ENCODE measurements at regions not wholly inside any gene's neighbourhood (a gene's known extent, or its start where the extent isn't known, plus 50 kb on each side); places are given as distances from the start of the nearest gene placed in this dataset.
"Not testable (repeated sequence)": the region's sequence is repeated elsewhere in the genome, so short reads cannot be mapped to it uniquely, and the experiment has no call there.

DNA sequence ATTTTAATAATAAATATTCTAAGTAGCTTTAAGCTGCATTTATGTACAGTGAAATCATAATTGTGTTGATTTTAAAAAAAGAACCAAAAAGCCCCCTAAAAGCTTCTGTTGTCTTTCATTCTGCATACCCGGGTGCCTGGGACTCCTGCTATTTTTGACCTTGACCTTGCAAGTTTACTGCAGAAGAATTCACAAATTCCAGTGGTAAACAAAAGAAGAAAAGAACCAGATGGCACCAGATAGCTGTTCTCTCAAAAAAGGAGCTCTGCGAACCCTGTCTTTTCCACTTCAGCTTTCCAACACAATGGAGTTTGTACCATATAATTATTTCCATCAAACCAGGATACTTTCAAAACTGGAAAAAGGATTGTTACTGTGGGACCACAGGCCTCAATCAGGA, 363.3 kb downstream of the SMOC2 start:
- Mint-ChIP-seq H3K27me3 (no peaks in the 10 kb centered on the region), H3K4me1 (no peaks in the 10 kb centered on the region), H3K4me3 (no peak overlapping the region), H3K9me3 (peaks cover 4% of the 10 kb centered on the region), H3K27ac (no peak overlapping the region), H3K36me3 (no peaks in the 10 kb centered on the region)
- DNase-seq (ENCODE audit: low spot score in 2 of 2), result no peak
- ATAC-seq (ENCODE audit: low read depth), result no peak

DNA sequence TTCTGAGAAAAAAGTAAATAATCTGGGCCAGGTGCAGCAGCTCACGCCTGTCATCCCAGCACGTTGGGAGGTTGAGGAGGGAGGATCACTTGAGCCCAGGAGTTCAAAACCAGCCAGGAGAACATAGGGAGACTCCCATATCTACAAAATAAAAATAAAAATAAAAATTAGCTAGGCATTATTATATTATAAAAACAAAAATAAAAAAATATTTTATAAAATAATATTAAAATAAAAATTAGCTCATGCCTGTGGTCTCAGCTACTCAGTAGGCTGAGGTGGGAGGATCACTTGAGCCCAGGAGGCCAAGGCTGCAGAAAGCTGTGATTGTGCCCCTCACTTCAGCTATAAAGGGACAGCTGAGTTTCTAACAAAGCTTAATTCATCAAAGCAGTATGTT, 362.9 kb downstream of the SMOC2 start:
- no peaks in the 10 kb centered on the region for H3K4me1 Mint-ChIP-seq
- peaks cover 4% of the 10 kb centered on the region for H3K9me3 Mint-ChIP-seq
- H3K27ac Mint-ChIP-seq, result no peak overlapping the region

DNA sequence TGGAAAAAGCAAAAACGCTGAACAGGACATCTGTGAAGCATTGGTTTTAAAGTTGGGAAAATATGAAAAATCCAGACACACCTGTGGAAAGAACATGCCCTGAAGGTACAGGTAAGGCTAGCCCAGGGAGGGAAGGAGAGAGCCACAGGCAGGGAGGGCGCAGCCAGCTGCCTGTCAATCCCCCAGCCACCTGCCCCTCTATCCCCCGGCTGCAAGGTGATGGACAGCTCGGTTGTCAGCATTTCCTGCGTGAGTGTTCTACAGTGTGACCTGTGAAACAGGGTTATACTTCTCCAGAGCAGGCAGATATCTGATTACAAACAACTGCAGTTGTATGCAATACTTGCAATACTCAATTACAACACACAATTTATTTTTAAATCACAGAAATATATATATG, 358.1 kb downstream of the SMOC2 start:
- ATAC-seq (ENCODE audit: low read depth) (no peak), DNase-seq (ENCODE audit: low spot score in 2 of 2) (no peak)
- Mint-ChIP-seq H3K9me3 (peaks cover 7% of the 10 kb centered on the region), H3K27me3 (peaks cover 4% of the 10 kb centered on the region), H3K36me3 (no peaks in the 10 kb centered on the region), H3K4me3 (no peak overlapping the region), H3K4me1 (no peaks in the 10 kb centered on the region), H3K27ac (no peak overlapping the region)

More for the DNA sequence above, 362.9 kb downstream of the SMOC2 start:
- Mint-ChIP-seq H3K27me3 (no peaks in the 10 kb centered on the region), H3K4me3 (no peak overlapping the region), H3K36me3 (no peaks in the 10 kb centered on the region)
- ATAC-seq (ENCODE audit: low read depth) (no peak), DNase-seq (ENCODE audit: low spot score in 2 of 2) (no peak)

DNA sequence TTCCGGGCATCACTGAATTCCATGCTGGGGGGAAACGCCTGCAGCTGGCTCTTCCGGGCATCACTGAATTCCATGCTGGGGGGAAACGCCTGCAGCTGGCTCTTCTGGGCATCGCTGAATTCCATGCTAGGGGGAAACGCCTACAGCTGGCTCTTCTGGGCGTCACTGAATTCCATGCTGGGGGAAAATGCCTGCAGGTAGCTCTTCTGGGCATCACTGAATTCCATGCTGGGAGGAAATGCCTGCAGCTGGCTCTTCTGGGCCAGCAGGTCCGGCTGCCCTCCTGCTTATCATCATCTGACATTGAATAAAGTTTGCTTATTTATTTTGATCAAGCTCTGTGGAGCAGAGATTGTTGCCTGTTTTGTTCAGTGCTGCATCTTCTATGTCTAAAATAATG, 355.1 kb downstream of the SMOC2 start:
- no peak overlapping the region for H3K4me3 Mint-ChIP-seq
- no peak for DNase-seq (ENCODE audit: low spot score in 2 of 2)

DNA sequence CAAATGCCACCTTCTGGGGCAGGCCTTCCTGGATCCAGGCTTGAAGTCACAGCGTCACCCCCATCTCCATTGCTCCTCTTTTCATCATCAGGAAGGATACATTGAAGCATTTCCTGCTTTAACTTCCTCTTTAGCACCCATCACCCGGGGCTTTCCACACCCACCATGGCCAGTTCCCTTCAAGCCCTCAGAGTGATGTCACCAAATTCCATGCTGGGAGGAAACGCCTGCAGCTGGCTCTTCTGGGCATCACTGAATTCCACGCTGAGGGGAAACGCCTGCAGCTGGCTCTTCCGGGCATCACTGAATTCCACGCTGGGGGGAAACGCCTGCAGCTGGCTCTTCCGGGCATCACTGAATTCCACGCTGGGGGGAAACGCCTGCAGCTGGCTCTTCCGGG, 354.6 kb downstream of the SMOC2 start:
- not testable (repeated sequence) for H3K4me3 Mint-ChIP-seq; ATAC-seq (ENCODE audit: low read depth); H3K36me3 Mint-ChIP-seq

More for the DNA sequence above, 355.1 kb downstream of the SMOC2 start:
- Mint-ChIP-seq H3K36me3 (no peaks in the 10 kb centered on the region), H3K9me3 (peaks cover 7% of the 10 kb centered on the region), H3K27me3 (peaks cover 4% of the 10 kb centered on the region), H3K27ac (no peak overlapping the region), H3K4me1 (no peaks in the 10 kb centered on the region)
- ATAC-seq (ENCODE audit: low read depth), result no peak

DNA sequence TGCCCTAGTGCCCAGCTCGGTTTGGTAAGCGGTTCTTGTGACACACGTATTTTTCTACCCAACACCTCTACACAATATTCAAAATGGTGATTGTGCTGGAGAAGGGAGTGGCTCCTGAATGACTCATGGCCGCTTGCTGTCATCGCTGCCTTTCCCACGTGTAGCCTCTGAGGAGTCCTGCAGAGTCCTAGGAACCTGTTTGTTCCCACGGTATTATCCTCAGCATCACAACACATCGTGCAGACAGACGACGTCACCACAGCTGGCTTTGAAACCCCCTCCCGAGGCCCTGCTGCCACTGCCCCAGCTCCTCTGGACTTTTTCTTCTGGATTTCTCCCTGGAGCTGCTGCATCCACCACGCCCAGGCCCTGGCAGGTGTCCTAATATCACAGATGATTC, 353.5 kb downstream of the SMOC2 start:
- Mint-ChIP-seq H3K27ac (no peak overlapping the region), H3K27me3 (peaks cover 4% of the 10 kb centered on the region), H3K4me3 (no peak overlapping the region), H3K9me3 (peaks cover 5% of the 10 kb centered on the region), H3K36me3 (no peaks in the 10 kb centered on the region), H3K4me1 (no peaks in the 10 kb centered on the region)
- DNase-seq (ENCODE audit: low spot score in 2 of 2), result no peak
- ATAC-seq (ENCODE audit: low read depth), result no peak

More for the DNA sequence above, 354.6 kb downstream of the SMOC2 start:
- H3K4me1 Mint-ChIP-seq; H3K27me3 Mint-ChIP-seq; H3K9me3 Mint-ChIP-seq; H3K27ac Mint-ChIP-seq; DNase-seq (ENCODE audit: low spot score in 2 of 2): not testable (repeated sequence)

DNA sequence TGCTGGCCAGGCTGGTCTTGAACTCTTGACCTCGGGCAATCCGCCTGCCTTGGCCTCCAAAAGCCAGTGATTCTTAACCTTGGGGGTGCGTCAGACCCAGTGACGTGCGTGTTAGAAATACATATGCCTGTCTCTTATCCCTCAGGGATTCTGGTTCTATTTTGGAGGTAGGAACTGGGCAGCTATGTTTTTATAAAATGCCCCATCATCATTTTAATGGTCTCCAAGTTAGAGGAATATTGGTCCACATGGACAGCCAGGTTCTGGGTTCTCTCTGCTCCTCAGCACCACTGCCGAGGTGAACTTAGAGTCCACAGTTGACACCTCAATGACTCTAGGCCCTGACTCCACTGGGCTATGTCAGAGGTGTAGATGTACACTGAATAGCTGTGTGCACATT, 352.7 kb downstream of the SMOC2 start:
- ATAC-seq (ENCODE audit: low read depth) (no peak), DNase-seq (ENCODE audit: low spot score in 2 of 2) (no peak)
- no peak overlapping the region for H3K4me3 Mint-ChIP-seq
- H3K4me1 Mint-ChIP-seq, result no peaks in the 10 kb centered on the region
- H3K36me3 Mint-ChIP-seq, result no peaks in the 10 kb centered on the region
- H3K9me3 Mint-ChIP-seq, result peaks cover 5% of the 10 kb centered on the region
- peaks cover 3% of the 10 kb centered on the region for H3K27me3 Mint-ChIP-seq
- no peak overlapping the region for H3K27ac Mint-ChIP-seq

DNA sequence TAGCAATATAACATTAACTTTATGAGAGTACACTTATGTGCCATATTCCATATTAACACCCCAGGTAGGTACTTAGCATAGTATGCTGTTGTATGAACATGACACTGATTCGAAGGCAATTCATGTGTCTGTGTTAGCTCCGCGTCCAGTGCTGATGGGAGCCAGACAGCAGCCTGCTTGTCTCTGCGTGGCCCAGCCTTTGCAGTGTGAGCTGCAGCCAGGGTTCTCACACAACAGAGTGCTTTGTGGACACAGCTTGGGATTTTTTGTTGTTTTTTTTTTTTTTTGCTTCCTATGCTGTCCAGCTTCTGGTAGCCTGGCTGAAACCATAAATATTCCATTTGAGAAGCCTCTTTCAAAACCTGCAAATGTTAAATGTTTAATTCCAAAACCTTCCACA, 350.9 kb downstream of the SMOC2 start:
- Mint-ChIP-seq H3K4me1 (no peaks in the 10 kb centered on the region), H3K27me3 (peaks cover 2% of the 10 kb centered on the region), H3K4me3 (no peak overlapping the region), H3K9me3 (peaks cover 5% of the 10 kb centered on the region), H3K27ac (no peak overlapping the region), H3K36me3 (no peaks in the 10 kb centered on the region)
- no peak for ATAC-seq (ENCODE audit: low read depth)
- DNase-seq (ENCODE audit: low spot score in 2 of 2), result no peak

DNA sequence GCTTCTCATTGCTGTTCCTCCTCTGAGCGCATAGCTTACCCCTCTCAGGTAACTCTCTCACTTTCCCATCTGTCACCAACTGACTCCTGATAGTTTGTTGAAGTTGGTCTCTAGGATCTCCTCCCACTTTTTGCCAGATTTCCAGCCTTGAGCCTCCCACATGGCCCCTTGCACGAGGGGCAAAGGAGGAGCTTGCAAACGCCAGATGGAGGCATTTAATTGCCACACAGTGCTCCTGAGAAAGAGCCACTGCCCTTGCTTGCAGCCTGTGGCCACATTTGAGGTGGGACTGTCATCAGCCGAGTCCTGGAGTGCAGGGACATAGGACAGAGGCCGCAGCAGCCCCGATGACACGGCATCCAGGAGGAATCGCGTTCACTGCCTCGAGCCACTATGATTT, 348.7 kb downstream of the SMOC2 start:
- no peak for ATAC-seq (ENCODE audit: low read depth)
- Mint-ChIP-seq H3K9me3 (peaks cover 2% of the 10 kb centered on the region), H3K27ac (no peak overlapping the region), H3K4me3 (no peak overlapping the region), H3K27me3 (no peaks in the 10 kb centered on the region), H3K36me3 (no peaks in the 10 kb centered on the region), H3K4me1 (no peaks in the 10 kb centered on the region)
- DNase-seq (ENCODE audit: low spot score in 2 of 2), result no peak

DNA sequence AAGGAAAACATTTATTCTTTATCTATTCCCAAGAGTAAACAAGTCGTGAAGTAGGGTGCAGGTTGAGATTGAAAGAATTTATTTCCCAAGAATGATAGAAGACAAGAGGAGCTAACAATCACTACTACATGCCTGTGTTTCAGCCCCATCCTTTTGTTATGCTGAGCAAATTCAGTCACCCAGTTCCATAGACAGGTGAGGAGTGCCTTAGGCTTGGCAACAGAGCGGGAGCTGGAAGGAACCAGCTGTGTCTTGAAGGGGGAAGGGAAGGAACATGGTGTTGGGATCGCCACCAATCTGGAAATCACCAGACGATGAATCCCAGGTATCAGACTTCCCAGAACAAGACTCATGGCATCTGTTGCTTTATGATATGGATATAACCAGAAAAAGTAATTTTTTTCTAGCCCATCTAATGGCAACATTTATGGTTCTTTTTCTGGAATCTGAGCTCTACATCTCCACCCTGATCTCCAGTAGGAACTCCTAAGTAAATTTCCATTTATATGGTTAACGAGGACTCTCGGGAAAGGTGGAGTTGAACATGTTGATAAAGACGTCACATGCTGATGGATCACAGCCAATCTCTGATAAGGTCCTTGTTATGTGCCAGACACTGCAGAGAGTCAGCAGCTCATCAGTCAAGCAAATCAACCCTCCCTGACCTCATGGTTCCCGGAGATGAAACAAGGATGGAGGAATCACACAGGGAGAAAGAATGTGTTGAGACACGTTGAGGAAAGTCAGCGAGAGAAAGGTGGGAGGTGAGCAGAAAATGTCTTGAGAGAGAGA, 344.9 kb downstream of the SMOC2 start:
- Mint-ChIP-seq H3K27ac (no peak overlapping the region), H3K36me3 (no peaks in the 10 kb centered on the region), H3K9me3 (peaks cover 2% of the 10 kb centered on the region), H3K4me1 (no peaks in the 10 kb centered on the region), H3K4me3 (no peak overlapping the region), H3K27me3 (no peaks in the 10 kb centered on the region)
- DNase-seq (ENCODE audit: low spot score in 2 of 2), result no peak
- no peak for ATAC-seq (ENCODE audit: low read depth)

DNA sequence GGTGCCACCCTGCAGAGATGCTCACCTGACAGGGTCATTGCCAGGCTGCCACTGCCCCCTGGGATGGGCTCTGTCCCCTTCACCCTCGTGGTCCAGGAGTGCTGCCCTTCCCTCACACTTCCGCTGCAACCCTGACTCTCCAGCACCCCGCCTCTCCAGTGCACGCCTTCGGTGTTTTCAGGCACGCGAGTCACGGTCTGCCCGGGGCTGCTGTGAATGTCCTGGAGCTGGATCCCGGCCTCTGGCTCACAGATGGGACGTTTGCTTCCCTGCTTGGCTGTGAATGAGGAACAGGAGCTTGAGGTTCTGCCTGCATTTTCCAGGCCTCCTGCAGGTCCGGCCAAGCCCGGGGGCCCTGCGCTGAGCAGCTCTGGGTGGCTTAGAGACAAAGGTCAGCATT, 343.4 kb downstream of the SMOC2 start:
- DNase-seq (ENCODE audit: low spot score in 2 of 2) (no peak), ATAC-seq (ENCODE audit: low read depth) (no peak)
- Mint-ChIP-seq H3K27ac (no peak overlapping the region), H3K4me3 (no peak overlapping the region), H3K36me3 (no peaks in the 10 kb centered on the region), H3K27me3 (no peaks in the 10 kb centered on the region), H3K4me1 (no peaks in the 10 kb centered on the region), H3K9me3 (peaks cover 2% of the 10 kb centered on the region)

DNA sequence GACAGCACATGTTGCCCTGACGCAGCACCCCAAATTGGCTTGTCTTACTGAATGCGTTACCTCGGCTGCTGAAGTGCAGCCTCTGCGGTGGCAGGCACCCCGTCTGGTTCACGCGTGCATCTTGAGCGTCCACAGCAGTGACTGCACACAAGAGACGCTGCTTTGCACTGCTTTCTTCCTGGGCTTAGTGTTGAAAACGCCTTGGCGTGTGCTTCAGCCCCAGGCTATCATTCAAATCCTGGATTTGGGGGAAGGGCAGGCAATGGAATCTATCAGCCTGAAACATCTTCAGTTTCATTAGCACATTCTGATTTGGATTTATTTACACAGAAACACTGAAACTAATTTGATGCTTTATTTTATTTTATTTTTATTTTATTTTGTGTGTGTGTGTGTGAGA, 342.7 kb downstream of the SMOC2 start:
- peaks cover 2% of the 10 kb centered on the region for H3K9me3 Mint-ChIP-seq

DNA sequence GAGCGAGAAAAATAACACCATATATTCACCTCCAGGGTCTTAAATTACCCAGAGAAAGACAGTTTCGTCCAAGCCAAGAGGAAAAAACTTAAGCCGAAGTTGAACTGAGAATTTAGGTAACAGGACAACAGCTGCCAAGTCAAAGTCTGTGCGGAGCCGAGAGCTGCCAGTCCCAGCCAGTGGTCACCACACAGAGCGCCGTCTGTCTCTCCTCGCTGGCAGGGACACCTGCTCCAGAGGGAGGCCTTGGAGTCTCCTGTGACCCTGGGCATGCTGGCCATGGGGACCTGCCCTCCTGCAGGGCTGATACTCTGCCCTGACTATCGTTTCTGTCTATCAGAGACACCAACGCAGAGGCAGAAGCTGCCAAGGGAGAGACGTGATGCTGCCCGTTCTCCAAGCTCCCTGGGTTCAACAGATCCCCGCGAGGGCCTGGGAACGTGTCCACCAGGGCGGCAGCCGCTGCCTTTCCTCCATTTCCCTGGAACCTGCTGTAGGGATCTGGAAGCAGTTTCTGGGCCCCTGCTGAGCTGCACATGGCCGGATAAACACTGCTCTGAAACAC, 341.3 kb downstream of the SMOC2 start:
- no peaks in the 10 kb centered on the region for H3K4me1 Mint-ChIP-seq
- H3K4me3 Mint-ChIP-seq, result no peak overlapping the region
- peaks cover 2% of the 10 kb centered on the region for H3K9me3 Mint-ChIP-seq
- no peaks in the 10 kb centered on the region for H3K27me3 Mint-ChIP-seq
- DNase-seq (ENCODE audit: low spot score in 2 of 2) (no peak), ATAC-seq (ENCODE audit: low read depth) (no peak)
- H3K36me3 Mint-ChIP-seq, result no peaks in the 10 kb centered on the region
- no peak overlapping the region for H3K27ac Mint-ChIP-seq

More for the DNA sequence above, 342.7 kb downstream of the SMOC2 start:
- no peak for DNase-seq (ENCODE audit: low spot score in 2 of 2)
- no peaks in the 10 kb centered on the region for H3K27me3 Mint-ChIP-seq
- ATAC-seq (ENCODE audit: low read depth), result no peak
- no peaks in the 10 kb centered on the region for H3K36me3 Mint-ChIP-seq
- no peak overlapping the region for H3K27ac Mint-ChIP-seq
- H3K4me1 Mint-ChIP-seq, result no peaks in the 10 kb centered on the region
- no peak overlapping the region for H3K4me3 Mint-ChIP-seq

DNA sequence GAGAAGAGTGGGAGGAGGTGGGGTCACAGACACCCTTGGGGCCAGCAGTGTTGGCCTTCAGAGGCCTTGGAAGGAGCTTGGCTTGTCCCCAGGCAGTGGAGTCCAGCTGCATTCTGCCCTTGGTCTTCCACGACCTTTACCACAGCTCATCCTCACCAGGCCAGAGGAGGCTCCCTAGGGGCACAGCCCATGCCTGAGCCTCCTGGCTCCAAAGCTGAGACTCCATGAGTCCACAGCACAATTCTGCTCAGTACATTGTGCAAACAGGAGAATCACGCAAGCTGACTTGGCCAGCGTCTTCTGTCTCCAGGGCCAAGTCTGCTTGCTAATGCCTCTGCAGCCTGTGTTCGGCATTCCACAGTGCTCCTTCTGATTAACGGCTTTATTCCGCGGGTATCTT, 337.2 kb downstream of the SMOC2 start:
- ATAC-seq (ENCODE audit: low read depth) (no peak), DNase-seq (ENCODE audit: low spot score in 2 of 2) (no peak)
- Mint-ChIP-seq H3K4me3 (no peak overlapping the region), H3K27me3 (no peaks in the 10 kb centered on the region), H3K9me3 (peaks cover 12% of the 10 kb centered on the region), H3K27ac (no peak overlapping the region), H3K36me3 (no peaks in the 10 kb centered on the region), H3K4me1 (no peaks in the 10 kb centered on the region)

DNA sequence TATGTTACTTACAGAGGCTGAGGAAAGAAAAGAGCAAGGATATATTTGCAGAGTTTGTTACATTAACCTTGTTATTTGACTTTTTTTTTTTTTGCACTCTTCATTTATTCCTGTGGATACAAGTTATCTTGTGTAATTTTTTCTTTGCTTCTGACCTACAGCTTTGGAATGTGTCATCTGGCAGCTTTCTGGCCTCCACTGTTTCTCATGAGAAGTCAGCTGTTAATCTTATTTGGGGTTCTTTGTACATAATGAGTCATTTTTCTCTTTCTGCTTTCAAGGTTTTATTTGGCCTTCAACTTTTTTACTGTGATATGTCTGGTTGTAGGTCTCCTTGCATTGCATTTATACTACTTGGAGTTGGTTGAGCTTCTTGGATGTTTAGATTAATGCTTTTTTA, 333.4 kb downstream of the SMOC2 start:
- no peaks in the 10 kb centered on the region for H3K36me3 Mint-ChIP-seq
- H3K27me3 Mint-ChIP-seq, result peaks cover 2% of the 10 kb centered on the region
- no peaks in the 10 kb centered on the region for H3K4me1 Mint-ChIP-seq
- ATAC-seq (ENCODE audit: low read depth) (no peak), DNase-seq (ENCODE audit: low spot score in 2 of 2) (no peak)
- H3K9me3 Mint-ChIP-seq, result peaks cover 19% of the 10 kb centered on the region
- no peak overlapping the region for H3K27ac Mint-ChIP-seq
- no peak overlapping the region for H3K4me3 Mint-ChIP-seq
